ENCODE measurements at regions not wholly inside any gene's neighbourhood (a gene's known extent, or its start where the extent isn't known, plus 50 kb on each side); places are given as distances from the start of the nearest gene placed in this dataset.

GRCh38 chr5:133682451-133682850 lies 70.1 kb upstream of the FSTL4 start:
- TF ChIP-seq, protein P1, sequence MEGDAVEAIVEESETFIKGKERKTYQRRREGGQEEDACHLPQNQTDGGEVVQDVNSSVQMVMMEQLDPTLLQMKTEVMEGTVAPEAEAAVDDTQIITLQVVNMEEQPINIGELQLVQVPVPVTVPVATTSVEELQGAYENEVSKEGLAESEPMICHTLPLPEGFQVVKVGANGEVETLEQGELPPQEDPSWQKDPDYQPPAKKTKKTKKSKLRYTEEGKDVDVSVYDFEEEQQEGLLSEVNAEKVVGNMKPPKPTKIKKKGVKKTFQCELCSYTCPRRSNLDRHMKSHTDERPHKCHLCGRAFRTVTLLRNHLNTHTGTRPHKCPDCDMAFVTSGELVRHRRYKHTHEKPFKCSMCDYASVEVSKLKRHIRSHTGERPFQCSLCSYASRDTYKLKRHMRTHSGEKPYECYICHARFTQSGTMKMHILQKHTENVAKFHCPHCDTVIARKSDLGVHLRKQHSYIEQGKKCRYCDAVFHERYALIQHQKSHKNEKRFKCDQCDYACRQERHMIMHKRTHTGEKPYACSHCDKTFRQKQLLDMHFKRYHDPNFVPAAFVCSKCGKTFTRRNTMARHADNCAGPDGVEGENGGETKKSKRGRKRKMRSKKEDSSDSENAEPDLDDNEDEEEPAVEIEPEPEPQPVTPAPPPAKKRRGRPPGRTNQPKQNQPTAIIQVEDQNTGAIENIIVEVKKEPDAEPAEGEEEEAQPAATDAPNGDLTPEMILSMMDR (conservative IDR thresholded peaks at IDR 0.05): no peak
- no peak for TF ChIP-seq ZFX (IDR thresholded peaks at IDR 0.05)
